OCI-LY3 (cell line): ENCODE measurements at regions not wholly inside any gene's neighbourhood (a gene's known extent, or its start where the extent isn't known, plus 50 kb on each side); places are given as distances from the start of the nearest gene placed in this dataset.

Experiments
- H2AFZ ChIP-seq: fragments of 200-600, 300-600 bp; shearing (Covaris generic); 2 replicates; pipeline ENCODE4 v1.6.0; 2014; ENCODE audit warnings: antibody characterized with exemption, low read depth, low read length
- H3K27ac ChIP-seq: fragments of 200-600, 300-600 bp; sonication (generic); 2 replicates; pipeline ENCODE4 v1.5.1; 2014; ENCODE audit warnings: mild to moderate bottlenecking, low read length, moderate library complexity, mixed read lengths
- H3K27me3 ChIP-seq: fragments of 200-600, 300-600 bp; sonication (generic); 2 replicates; pipeline ENCODE4 v1.6.1; 2014; ENCODE audit warnings: low read depth, low read length, mixed read lengths
- H3K36me3 ChIP-seq: fragments of 200-600, 300-600 bp; sonication (generic); replicated peaks from 2 replicates; pipeline ENCODE3; 2014; ENCODE audit warnings: low read depth, low read length, mixed read lengths
- H3K4me1 ChIP-seq: fragments of 300-600, 200-600 bp; sonication (generic); 2 replicates; pipeline ENCODE4 v1.6.1; 2014; ENCODE audit warnings: low read length, mixed read lengths
- H3K4me2 ChIP-seq: fragments of 200-600, 300-600 bp; sonication (generic); 2 replicates; pipeline ENCODE4 v1.6.1; 2014; ENCODE audit warnings: low read length, mixed read lengths
- H3K4me3 ChIP-seq: fragments of 300-600, 200-600 bp; sonication (generic); 2 replicates; pipeline ENCODE4 v1.5.1; 2014; ENCODE audit warnings: antibody characterized with exemption, mild to moderate bottlenecking, low read length, moderate library complexity
- H3K79me2 ChIP-seq: fragments of 300-600, 200-600 bp; shearing (Covaris generic); 2 replicates; pipeline ENCODE4 v1.6.1; 2014; ENCODE audit warnings: mild to moderate bottlenecking, low read length, mixed read lengths
- H3K9ac ChIP-seq: fragments of 300-600, 200-600 bp; shearing (Covaris generic); 2 replicates; pipeline ENCODE4 v1.6.0; 2014; ENCODE audit warnings: mild to moderate bottlenecking, low read length, moderate library complexity
- H3K9me3 ChIP-seq: fragments of 200-600, 300-600 bp; shearing (Covaris generic); 2 replicates; pipeline ENCODE4 v1.6.1; 2014; ENCODE audit warnings: low read length, mixed read lengths; ENCODE audit not compliant: insufficient read depth
- H4K20me1 ChIP-seq: fragments of 200-600, 300-600 bp; sonication (generic); 2 replicates; pipeline ENCODE4 v1.6.1; 2016; ENCODE audit warnings: low read length, mixed read lengths; ENCODE audit not compliant: insufficient read depth
- CTCF ChIP-seq: fragments of 200-600, 300-600 bp; sonication (generic); IDR thresholded peaks from 2 replicates; pipeline ENCODE4 v1.5.1; 2014; ENCODE audit warnings: antibody characterized with exemption, low read length, low read depth
- EZH2phosphoT487 ChIP-seq: fragments of 200-600 bp; shearing (Covaris generic); IDR thresholded peaks from 2 replicates; pipeline ENCODE4 v1.6.1; 2018; ENCODE audit warnings: antibody characterized with exemption, mixed run types, low read depth

GRCh38 chr14:44384093-44384492, 123.0 kb downstream of the FSCB start:
- Histone ChIP-seq H4K20me1 (no peaks in the 10 kb centered on the region), H3K36me3 (no peaks in the 10 kb centered on the region), H3K4me2 (no peak overlapping the region), H3K27me3 (no peaks in the 10 kb centered on the region), H3K9me3 (no peaks in the 10 kb centered on the region), H3K79me2 (no peaks in the 10 kb centered on the region), H2AFZ (no peak overlapping the region), H3K4me3 (no peak overlapping the region), H3K27ac (no peak overlapping the region), H3K9ac (no peak overlapping the region), H3K4me1 (no peaks in the 10 kb centered on the region)
- TF ChIP-seq CTCF (no peak), EZH2phosphoT487 (no peak)

GRCh38 chr14:44383636-44384035, 123.4 kb downstream of the FSCB start:
- H3K79me2 ChIP-seq: no peaks in the 10 kb centered on the region
- H3K4me1 ChIP-seq: no peaks in the 10 kb centered on the region
- H3K4me3 ChIP-seq: no peak overlapping the region
- no peaks in the 10 kb centered on the region for H4K20me1 ChIP-seq
- H3K9me3 ChIP-seq: no peaks in the 10 kb centered on the region
- H3K27ac ChIP-seq: no peak overlapping the region
- no peaks in the 10 kb centered on the region for H3K36me3 ChIP-seq
- no peak overlapping the region for H3K9ac ChIP-seq
- H3K27me3 ChIP-seq: no peaks in the 10 kb centered on the region
- no peak overlapping the region for H3K4me2 ChIP-seq
- TF ChIP-seq EZH2phosphoT487: no peak
- TF ChIP-seq CTCF: no peak
- no peak overlapping the region for H2AFZ ChIP-seq

GRCh38 chr14:44379292-44379977, 127.6 kb downstream of the FSCB start:
- TF ChIP-seq CTCF: no peak
- no peak for TF ChIP-seq EZH2phosphoT487
- no peaks in the 10 kb centered on the region for H3K27me3 ChIP-seq
- H3K36me3 ChIP-seq: no peaks in the 10 kb centered on the region
- H3K9me3 ChIP-seq: no peaks in the 10 kb centered on the region; the same call in 1 of the 2 replicates
- no peaks in the 10 kb centered on the region for H3K4me1 ChIP-seq
- no peak overlapping the region for H3K27ac ChIP-seq
- H3K9ac ChIP-seq: no peak overlapping the region
- no peak overlapping the region for H3K4me3 ChIP-seq
- no peak overlapping the region for H3K4me2 ChIP-seq
- no peaks in the 10 kb centered on the region for H3K79me2 ChIP-seq
- H4K20me1 ChIP-seq: no peaks in the 10 kb centered on the region
- H2AFZ ChIP-seq: no peak overlapping the region

- no peaks in the 10 kb centered on the region for H3K4me1 ChIP-seq
- H3K9ac ChIP-seq: no peak overlapping the region
- no peaks in the 10 kb centered on the region for H3K79me2 ChIP-seq
- no peak overlapping the region for H3K4me2 ChIP-seq
- H4K20me1 ChIP-seq: no peaks in the 10 kb centered on the region
- H3K27ac ChIP-seq: no peak overlapping the region
- no peaks in the 10 kb centered on the region for H3K36me3 ChIP-seq
- H3K27me3 ChIP-seq: no peaks in the 10 kb centered on the region
- no peak overlapping the region for H2AFZ ChIP-seq
- no peak overlapping the region for H3K4me3 ChIP-seq
- H3K9me3 ChIP-seq: no peaks in the 10 kb centered on the region; the same call in 1 of the 2 replicates
- TF ChIP-seq CTCF (no peak), EZH2phosphoT487 (no peak)
Observed at GRCh38 chr14:44374906-44375305, 132.2 kb downstream of the FSCB start.
